GM10248 (cell line): ENCODE measurements at regions not wholly inside any gene's neighbourhood (a gene's known extent, or its start where the extent isn't known, plus 50 kb on each side); places are given as distances from the start of the nearest gene placed in this dataset.

ENCODE experiments used
- CTCF ChIA-PET: fragments of 300-600 bp; sonication (Branson Sonifier 250); formaldehyde crosslinking; extraction: SDS; loops from one replicate; lab custom pipeline; 2021; ENCODE audit warnings: antibody characterized with exemption; lab: Yijun Ruan, JAX
- POLR2A ChIA-PET: fragments of 350-650 bp; sonication (Branson Sonifier 250); formaldehyde crosslinking; extraction: SDS; loops from one replicate; lab custom pipeline; 2020; ENCODE audit warnings: antibody characterized with exemption; lab: Yijun Ruan, JAX
- DNase-seq: peaks from one replicate; pipeline ENCODE4 v3.0.0; 2012; ENCODE audit errors: extremely low spot score
- CTCF ChIP-seq: IDR thresholded peaks from 2 replicates; pipeline ENCODE4 v1.5.1; 2012; ENCODE audit warnings: mild to moderate bottlenecking, low read depth; ENCODE audit errors: extremely low read depth, missing control alignments, control extremely low read depth

GRCh38 chr7:36090976-36091873 lies 61.8 kb upstream of the EEPD1 start:
- DNase-seq = no peak
- no peak for TF ChIP-seq CTCF
- CTCF ChIA-PET = no interaction called here
- POLR2A ChIA-PET = no interaction called here

- ChIA-PET POLR2A (no interaction called here), CTCF (no interaction called here)
- no peak for TF ChIP-seq CTCF
- DNase-seq = no peak
Measured at GRCh38 chr7:36091874-36092176, 61.2 kb upstream of the EEPD1 start.

- DNase-seq = no peak
- no peak for TF ChIP-seq CTCF
- ChIA-PET POLR2A (no interaction called here), CTCF (no interaction called here)
Measured at GRCh38 chr7:36092221-36092771, 60.8 kb upstream of the EEPD1 start.

GRCh38 chr7:36096460-36097095 lies 56.5 kb upstream of the EEPD1 start:
- DNase-seq = no peak
- POLR2A ChIA-PET = no interaction called here
- CTCF ChIA-PET = no interaction called here
- no peak for TF ChIP-seq CTCF

GRCh38 chr7:36098096-36098495 lies 55.0 kb upstream of the EEPD1 start:
- ChIA-PET CTCF (interaction anchor here (1.0 kb wide), 1 partner anchor 12 kb away, joined by 3 read pairs; no protein-coding TSS in a partner anchor), POLR2A (no interaction called here)
- no peak for DNase-seq
- no peak for TF ChIP-seq CTCF

- ChIA-PET CTCF (no interaction called here), POLR2A (no interaction called here)
- TF ChIP-seq CTCF = no peak
- no peak for DNase-seq
Measured at GRCh38 chr7:36100226-36100625, 52.8 kb upstream of the EEPD1 start.
